22Rv1 (cell line): ENCODE measurements at regions not wholly inside any gene's neighbourhood (a gene's known extent, or its start where the extent isn't known, plus 50 kb on each side); places are given as distances from the start of the nearest gene placed in this dataset.

Experiments
- H3K27ac ChIP-seq: fragments of 450-650 bp; 2 replicates; pipeline ENCODE4 v1.5.1; 2017
- ZFX ChIP-seq: fragments of 450-650 bp; IDR thresholded peaks from 2 replicates; pipeline ENCODE4 v1.6.1; 2017; ENCODE audit warnings: antibody characterized with exemption, borderline replicate concordance
- TF ChIP-seq, protein P1 (sequence below): fragments of 450-650 bp; IDR thresholded peaks from 2 replicates; pipeline ENCODE4 v1.5.1; 2017; ENCODE audit warnings: mild to moderate bottlenecking

DNA sequence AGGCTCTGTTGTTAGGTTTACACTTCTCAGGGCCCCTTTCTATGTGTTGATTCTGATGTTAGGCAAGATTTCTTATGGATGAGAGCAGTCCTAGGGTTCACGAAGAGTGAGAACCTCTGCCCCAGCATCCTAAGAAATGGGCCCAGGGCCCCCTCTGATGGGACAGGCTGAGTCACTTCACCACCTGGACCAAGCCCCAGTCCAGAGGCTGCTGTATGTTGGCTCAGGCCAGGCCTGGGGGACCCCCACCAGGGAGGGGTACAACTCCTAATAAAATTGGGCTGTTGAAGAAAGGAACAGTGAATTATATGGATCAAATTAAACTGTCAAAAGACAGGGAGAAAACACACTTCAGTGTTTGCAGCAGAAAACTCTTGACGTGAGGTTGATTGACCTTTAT, 365.9 kb upstream of the HS6ST1 start:
- TF ChIP-seq, protein P1, sequence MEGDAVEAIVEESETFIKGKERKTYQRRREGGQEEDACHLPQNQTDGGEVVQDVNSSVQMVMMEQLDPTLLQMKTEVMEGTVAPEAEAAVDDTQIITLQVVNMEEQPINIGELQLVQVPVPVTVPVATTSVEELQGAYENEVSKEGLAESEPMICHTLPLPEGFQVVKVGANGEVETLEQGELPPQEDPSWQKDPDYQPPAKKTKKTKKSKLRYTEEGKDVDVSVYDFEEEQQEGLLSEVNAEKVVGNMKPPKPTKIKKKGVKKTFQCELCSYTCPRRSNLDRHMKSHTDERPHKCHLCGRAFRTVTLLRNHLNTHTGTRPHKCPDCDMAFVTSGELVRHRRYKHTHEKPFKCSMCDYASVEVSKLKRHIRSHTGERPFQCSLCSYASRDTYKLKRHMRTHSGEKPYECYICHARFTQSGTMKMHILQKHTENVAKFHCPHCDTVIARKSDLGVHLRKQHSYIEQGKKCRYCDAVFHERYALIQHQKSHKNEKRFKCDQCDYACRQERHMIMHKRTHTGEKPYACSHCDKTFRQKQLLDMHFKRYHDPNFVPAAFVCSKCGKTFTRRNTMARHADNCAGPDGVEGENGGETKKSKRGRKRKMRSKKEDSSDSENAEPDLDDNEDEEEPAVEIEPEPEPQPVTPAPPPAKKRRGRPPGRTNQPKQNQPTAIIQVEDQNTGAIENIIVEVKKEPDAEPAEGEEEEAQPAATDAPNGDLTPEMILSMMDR = no peak
- no peak for TF ChIP-seq ZFX
- H3K27ac ChIP-seq = no peak overlapping the region

DNA sequence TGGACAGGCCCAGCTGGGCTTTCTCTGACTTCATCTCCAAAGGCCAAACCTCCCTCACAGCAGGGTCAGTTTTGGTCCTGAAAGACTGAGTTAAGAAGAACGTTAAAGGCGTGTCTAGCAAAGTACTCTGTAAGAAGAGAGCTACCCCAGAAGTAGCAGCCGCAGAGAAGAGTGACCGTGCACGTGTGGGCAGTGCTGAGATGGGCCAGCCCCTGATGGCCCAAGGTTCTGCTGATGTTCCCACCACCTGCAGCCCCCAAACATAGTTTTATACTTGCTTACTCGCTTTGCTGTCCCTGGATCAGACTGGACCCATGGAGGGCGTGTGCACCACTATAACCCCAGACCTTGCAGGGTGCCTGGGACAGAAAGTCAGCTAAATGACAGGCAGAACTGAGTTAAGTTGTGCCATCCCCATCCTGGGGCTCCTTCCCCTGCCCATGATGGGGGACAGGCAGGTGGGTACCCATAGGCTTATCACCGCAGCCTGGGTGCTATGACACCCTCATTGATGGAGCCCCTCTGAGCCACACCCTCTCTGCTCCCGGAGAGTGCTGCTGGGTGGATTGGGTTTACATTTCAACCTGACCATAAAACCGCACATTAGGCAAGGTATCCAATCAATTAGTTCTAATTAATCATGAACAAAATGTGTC, 367.3 kb upstream of the HS6ST1 start:
- TF ChIP-seq, protein P1 = no peak
- no peak for TF ChIP-seq ZFX
- no peak overlapping the region for H3K27ac ChIP-seq

DNA sequence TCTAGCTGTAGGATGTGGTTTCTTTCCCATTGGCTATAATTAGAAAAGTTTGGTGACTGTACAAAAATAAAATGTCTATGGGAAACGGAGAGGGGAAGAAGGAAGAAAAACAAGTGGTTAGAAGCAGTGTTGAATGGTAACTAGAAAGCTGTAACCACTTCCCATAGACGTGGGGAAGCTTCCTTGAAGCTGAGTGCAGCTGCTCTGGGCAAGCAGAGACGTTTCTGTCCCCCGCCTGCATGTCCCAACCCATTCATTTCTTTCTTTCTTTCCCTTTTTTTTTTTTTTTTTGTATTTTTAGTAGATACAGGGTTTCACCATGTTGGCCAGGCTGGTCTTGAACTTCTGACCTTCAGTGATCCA, 367.8 kb upstream of the HS6ST1 start:
- TF ChIP-seq ZFX = no peak
- TF ChIP-seq, protein P1 = no peak
- no peak overlapping the region for H3K27ac ChIP-seq

DNA sequence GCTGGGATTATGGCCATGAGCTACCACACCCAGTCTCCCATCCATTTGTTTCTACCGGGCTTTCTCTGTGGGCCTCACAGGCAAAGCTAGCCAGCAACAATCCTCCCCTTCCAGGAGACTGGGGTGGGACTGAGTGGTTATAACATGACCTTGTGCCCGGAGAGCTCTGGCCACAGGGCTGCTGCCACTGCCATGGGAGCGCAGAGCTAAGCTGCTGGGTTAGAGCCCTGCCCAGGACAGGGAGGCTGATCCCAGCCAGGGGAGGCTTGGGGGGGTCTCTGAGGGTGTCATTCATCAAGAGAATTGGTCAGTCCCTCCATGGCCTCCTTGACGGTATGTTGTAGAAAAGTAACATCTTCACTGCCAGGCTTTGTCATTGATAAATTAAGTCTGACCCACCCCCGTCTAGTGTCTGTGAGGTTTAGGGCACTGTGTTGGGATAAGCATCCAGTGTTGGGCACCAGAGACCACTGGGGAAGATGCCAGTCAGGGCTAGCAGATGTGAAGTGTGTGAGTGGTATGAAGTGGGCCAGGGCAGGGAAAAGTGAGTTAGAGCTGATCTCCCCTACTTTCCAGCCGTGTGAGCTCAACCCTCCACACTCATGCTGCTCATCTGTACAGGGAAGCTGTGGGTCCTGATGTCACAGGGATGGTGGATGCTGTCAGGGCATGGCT, 368.4 kb upstream of the HS6ST1 start:
- TF ChIP-seq, protein P1 = no peak
- no peak for TF ChIP-seq ZFX
- no peak overlapping the region for H3K27ac ChIP-seq

DNA sequence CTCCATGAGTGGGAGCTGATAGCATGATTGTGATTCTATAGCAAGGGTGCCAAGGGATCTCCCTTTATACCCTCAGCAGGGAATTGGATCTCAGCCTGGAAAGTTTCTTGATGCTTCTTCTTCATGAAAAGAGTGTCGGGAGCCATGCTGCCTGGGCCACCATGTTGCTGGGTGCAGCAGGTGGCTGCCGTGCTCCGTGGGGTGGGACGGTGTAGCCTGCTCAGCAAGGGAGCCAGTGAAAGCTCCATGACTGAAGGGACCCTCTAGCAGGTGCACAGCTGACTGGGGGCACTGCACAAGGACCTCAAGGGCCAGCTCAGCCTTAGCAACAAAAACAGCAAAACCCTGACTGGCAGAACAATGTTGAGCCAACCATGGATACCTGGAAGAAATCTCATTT, 368.9 kb upstream of the HS6ST1 start:
- no peak overlapping the region for H3K27ac ChIP-seq
- TF ChIP-seq ZFX = no peak
- TF ChIP-seq, protein P1 = no peak

DNA sequence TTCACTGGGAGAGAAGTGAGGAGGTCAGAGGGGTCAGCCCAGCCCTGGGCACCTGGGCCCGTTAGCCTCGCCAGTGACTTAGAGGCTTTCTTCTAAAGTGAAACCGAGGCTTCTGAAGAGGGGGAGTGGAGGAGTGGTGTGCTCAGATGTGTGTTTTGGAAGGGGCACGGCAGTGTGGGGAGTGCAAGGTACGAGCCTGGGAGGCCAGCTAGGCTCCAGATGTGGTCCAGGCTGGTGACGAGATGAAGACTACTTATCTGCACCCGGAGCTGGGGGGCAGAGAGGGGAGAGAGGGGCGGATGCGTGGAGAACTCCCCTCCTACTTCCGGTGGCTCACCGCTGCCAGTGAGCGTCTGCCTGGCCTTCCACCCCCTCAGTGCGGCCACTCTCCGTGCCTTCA, 371.3 kb upstream of the HS6ST1 start:
- TF ChIP-seq, protein P1 = no peak
- TF ChIP-seq ZFX = no peak
- no peak overlapping the region for H3K27ac ChIP-seq

DNA sequence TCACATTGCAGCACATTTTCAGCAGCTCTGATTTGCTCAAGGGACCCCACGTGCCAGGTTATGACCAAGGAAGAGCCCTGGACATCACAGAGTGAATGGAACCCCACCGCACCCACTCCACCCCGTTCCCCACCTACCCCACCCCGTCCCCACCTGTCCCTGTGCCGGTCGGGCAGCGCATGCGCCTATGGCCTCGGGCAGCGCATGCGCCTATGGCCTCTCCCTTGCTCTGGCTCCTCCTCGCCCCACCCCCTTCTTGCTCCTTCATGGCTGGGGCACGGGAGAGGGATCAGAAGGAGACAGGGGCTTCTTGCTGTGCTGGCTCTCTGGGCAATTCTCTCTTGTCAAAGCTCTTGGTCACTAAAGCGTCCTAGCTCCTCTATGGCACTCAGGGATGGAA, 371.8 kb upstream of the HS6ST1 start:
- TF ChIP-seq, protein P1 = no peak
- no peak for TF ChIP-seq ZFX
- no peak overlapping the region for H3K27ac ChIP-seq
